SIG-M5 treated with dmso at 0.1 percent for 504 hours (cell line): ENCODE measurements at regions not wholly inside any gene's neighbourhood (a gene's known extent, or its start where the extent isn't known, plus 50 kb on each side); places are given as distances from the start of the nearest gene placed in this dataset.

Experiments
- DNase-seq: peaks from one replicate; lab custom pipeline; 2025; ENCODE audit not compliant: unreplicated experiment; lab: John Stamatoyannopoulos, UW

- no peak for DNase-seq
These were observed 196.3 kb downstream of the SNX10 start for GRCh38 chr7:26487780-26488515.

- no peak for DNase-seq
These were observed 197.7 kb downstream of the SNX10 start for GRCh38 chr7:26489391-26489790.

GRCh38 chr7:26489906-26490639 is 198.4 kb downstream of the SNX10 start:
- DNase-seq: no peak

GRCh38 chr7:26490640-26491624 is 199.3 kb downstream of the SNX10 start:
- no peak for DNase-seq

GRCh38 chr7:26492816-26493215 is 201.2 kb downstream of the SNX10 start:
- no peak for DNase-seq

- no peak for DNase-seq
These were observed 202.2 kb downstream of the SNX10 start for GRCh38 chr7:26493737-26494428.

- DNase-seq: no peak
These were observed 203.9 kb downstream of the SNX10 start for GRCh38 chr7:26495569-26495968.

GRCh38 chr7:26497801-26498596 is 206.3 kb downstream of the SNX10 start:
- no peak for DNase-seq

GRCh38 chr7:26499315-26499897 is 207.7 kb downstream of the SNX10 start:
- DNase-seq: no peak

- peak; percentile 72 for DNase-seq
These were observed 209.2 kb downstream of the SNX10 start for GRCh38 chr7:26500749-26501352.

- DNase-seq: no peak
These were observed 212.9 kb downstream of the SNX10 start for GRCh38 chr7:26504411-26505120.

GRCh38 chr7:26506196-26506595 is 214.5 kb downstream of the SNX10 start:
- no peak for DNase-seq

GRCh38 chr7:26507108-26507987 is 215.7 kb downstream of the SNX10 start:
- no peak for DNase-seq

GRCh38 chr7:26508481-26508880 is 216.8 kb downstream of the SNX10 start:
- DNase-seq: no peak

- DNase-seq: no peak
These were observed 217.3 kb downstream of the SNX10 start for GRCh38 chr7:26508917-26509316.

GRCh38 chr7:26510231-26510957 is 218.7 kb downstream of the SNX10 start:
- no peak for DNase-seq

GRCh38 chr7:26511866-26512265 is 220.2 kb downstream of the SNX10 start:
- DNase-seq: no peak
